ENCODE measurements at regions not wholly inside any gene's neighbourhood (a gene's known extent, or its start where the extent isn't known, plus 50 kb on each side); places are given as distances from the start of the nearest gene placed in this dataset.
A peak's percentile ranks its signal among the peaks of the same experiment; 100 is the strongest.

- TF ChIP-seq, protein P1, sequence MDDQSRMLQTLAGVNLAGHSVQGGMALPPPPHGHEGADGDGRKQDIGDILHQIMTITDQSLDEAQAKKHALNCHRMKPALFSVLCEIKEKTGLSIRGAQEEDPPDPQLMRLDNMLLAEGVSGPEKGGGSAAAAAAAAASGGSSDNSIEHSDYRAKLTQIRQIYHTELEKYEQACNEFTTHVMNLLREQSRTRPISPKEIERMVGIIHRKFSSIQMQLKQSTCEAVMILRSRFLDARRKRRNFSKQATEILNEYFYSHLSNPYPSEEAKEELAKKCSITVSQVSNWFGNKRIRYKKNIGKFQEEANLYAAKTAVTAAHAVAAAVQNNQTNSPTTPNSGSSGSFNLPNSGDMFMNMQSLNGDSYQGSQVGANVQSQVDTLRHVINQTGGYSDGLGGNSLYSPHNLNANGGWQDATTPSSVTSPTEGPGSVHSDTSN (IDR thresholded peaks at IDR 0.05) = peak; percentile 72
- TF ChIP-seq, protein P2, sequence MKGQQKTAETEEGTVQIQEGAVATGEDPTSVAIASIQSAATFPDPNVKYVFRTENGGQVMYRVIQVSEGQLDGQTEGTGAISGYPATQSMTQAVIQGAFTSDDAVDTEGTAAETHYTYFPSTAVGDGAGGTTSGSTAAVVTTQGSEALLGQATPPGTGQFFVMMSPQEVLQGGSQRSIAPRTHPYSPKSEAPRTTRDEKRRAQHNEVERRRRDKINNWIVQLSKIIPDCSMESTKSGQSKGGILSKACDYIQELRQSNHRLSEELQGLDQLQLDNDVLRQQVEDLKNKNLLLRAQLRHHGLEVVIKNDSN (IDR thresholded peaks at IDR 0.05; ENCODE audit: borderline replicate concordance, low read depth) = no peak
These were observed 116.6 kb downstream of the MRPL14 start (continued) for GRCh38 chr6:44010411-44011349.

DNA sequence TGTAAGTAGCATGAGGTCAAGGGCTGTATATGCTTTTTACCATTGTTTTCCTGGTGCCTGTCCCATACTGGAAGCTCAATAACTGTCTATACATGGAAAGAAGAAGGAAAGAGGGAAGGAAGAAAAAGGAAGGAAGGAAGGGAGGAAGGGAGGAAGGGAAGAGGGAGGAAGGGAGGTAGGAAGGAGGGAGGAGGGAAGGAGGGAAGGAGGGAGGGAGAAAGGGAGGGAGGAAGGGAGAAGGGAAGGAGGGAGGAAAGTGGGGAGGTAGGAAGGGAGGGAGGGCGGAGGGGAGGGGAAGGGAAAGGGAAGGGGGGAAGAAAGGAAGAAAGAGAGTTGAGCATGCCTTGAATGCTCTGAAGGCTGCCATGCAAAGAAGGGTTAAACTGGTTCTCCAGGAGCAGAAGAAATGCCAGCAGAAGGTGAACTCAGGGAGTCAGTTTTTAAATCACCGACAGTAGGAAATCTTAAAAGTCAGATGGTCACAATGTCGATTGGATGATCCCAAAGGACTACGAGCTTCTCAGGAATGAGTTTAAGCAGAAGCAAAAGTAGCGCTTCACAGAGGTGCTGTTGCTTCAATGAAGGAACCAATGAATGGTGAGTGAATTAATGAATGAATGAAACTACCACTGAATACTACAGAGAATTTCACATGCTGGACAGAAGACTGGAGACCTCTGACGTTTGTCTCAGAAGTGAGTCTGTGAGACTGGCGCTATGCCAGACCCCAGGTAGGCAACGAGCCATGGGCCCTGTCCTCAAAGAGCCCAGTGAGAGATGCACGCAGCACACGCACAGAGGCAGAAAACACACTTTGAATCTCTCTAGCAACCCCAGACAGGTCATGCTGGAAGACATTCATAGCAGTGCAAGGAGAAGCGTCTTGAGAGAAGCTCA is 117.6 kb downstream of the MRPL14 start:
- CTCF ChIA-PET = interaction anchor here (1.4 to 3.1 kb wide), 3 partner anchors 17 to 154 kb away, joined by 3 to 15 read pairs (median 4); no protein-coding TSS in a partner anchor
- H3K4me2 ChIP-seq = peak overlapping the region; percentile 54; the same call in 1 of the 2 replicates
- no peak overlapping the region for H3K9ac ChIP-seq

More for the DNA sequence above, 117.6 kb downstream of the MRPL14 start:
- no peak overlapping the region; a peak in 1 of 4 replicates for H3K27ac ChIP-seq (ENCODE audit: low read depth in 2 of 2, low read length in 1 of 2)
- H3K9me3 ChIP-seq = no peaks in the 10 kb centered on the region
- H2AFZ ChIP-seq (ENCODE audit: low read depth) = no peak overlapping the region
- H3K9me2 ChIP-seq = no peaks in the 10 kb centered on the region
- H3K27me3 ChIP-seq (ENCODE audit: insufficient read depth) = no peaks in the 10 kb centered on the region
- H4K20me1 ChIP-seq (ENCODE audit: insufficient read depth) = no peaks in the 10 kb centered on the region
- no peak for TF ChIP-seq GATA2 (CRISPR knock-in tag; IDR thresholded peaks at IDR 0.05)
- no peak for TF ChIP-seq EP300 (IDR thresholded peaks at IDR 0.05; ENCODE audit: borderline replicate concordance in 1 of 2, low read depth in 1 of 2, low read length in 1 of 2)
- TF ChIP-seq RCOR1 (IDR thresholded peaks at IDR 0.05; ENCODE audit: low read length) = no peak
- no peak for TF ChIP-seq TCF12 (IDR thresholded peaks at IDR 0.05)
- no peak for TF ChIP-seq FOXJ3 (CRISPR knock-in tag; IDR thresholded peaks at IDR 0.05)
- no peak for TF ChIP-seq MEF2A (IDR thresholded peaks at IDR 0.05; ENCODE audit: borderline replicate concordance, low read depth)
- no peak for TF ChIP-seq MXI1 (IDR thresholded peaks at IDR 0.05; ENCODE audit: low read depth, low read length)
- TF ChIP-seq CTCF (IDR thresholded peaks at IDR 0.05) = no peak
- TF ChIP-seq FOSL2 (IDR thresholded peaks at IDR 0.05; ENCODE audit: borderline replicate concordance, low read depth) = no peak
- TF ChIP-seq, protein P3, sequence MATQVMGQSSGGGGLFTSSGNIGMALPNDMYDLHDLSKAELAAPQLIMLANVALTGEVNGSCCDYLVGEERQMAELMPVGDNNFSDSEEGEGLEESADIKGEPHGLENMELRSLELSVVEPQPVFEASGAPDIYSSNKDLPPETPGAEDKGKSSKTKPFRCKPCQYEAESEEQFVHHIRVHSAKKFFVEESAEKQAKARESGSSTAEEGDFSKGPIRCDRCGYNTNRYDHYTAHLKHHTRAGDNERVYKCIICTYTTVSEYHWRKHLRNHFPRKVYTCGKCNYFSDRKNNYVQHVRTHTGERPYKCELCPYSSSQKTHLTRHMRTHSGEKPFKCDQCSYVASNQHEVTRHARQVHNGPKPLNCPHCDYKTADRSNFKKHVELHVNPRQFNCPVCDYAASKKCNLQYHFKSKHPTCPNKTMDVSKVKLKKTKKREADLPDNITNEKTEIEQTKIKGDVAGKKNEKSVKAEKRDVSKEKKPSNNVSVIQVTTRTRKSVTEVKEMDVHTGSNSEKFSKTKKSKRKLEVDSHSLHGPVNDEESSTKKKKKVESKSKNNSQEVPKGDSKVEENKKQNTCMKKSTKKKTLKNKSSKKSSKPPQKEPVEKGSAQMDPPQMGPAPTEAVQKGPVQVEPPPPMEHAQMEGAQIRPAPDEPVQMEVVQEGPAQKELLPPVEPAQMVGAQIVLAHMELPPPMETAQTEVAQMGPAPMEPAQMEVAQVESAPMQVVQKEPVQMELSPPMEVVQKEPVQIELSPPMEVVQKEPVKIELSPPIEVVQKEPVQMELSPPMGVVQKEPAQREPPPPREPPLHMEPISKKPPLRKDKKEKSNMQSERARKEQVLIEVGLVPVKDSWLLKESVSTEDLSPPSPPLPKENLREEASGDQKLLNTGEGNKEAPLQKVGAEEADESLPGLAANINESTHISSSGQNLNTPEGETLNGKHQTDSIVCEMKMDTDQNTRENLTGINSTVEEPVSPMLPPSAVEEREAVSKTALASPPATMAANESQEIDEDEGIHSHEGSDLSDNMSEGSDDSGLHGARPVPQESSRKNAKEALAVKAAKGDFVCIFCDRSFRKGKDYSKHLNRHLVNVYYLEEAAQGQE (IDR thresholded peaks at IDR 0.05; ENCODE audit: low read depth, low read length) = no peak
- no peak for TF ChIP-seq SIN3A (IDR thresholded peaks at IDR 0.05; ENCODE audit: borderline replicate concordance, low read depth, low read length)
- no peak for TF ChIP-seq RFX5 (IDR thresholded peaks at IDR 0.05; ENCODE audit: low read length)
- no peak for TF ChIP-seq JUND (IDR thresholded peaks at IDR 0.05)
- TF ChIP-seq RAD21 (IDR thresholded peaks at IDR 0.05; ENCODE audit: low read length) = no peak
- no peak for TF ChIP-seq MAX (IDR thresholded peaks at IDR 0.05; ENCODE audit: low read depth)
- TF ChIP-seq CHD2 (IDR thresholded peaks at IDR 0.05; ENCODE audit: low read length, partially characterized antibody) = no peak
- no peaks in the 10 kb centered on the region for H3K79me2 ChIP-seq (ENCODE audit: insufficient read depth)
- WGBS (ENCODE audit: low lambda C conversion rate) = 86% methylated on average over 11 of the region's 11 CpGs
- POLR2A ChIA-PET = no interaction called here
- H3F3A ChIP-seq (replicated peaks; ENCODE audit: insufficient read depth) = peaks cover 26% of the 10 kb centered on the region
- H3K36me3 ChIP-seq (replicated peaks in 1 of 2; ENCODE audit: control insufficient read depth in 1 of 2, insufficient read depth in 2 of 2, low read length in 1 of 2) = no peaks in the 10 kb centered on the region
- DNase-seq = no peak
- H3K4me3 ChIP-seq (ENCODE audit: low read depth in 2 of 2, low read length in 1 of 2) = no peak overlapping the region
- peaks cover 30 to 40% of the 10 kb centered on the region in 2 experiments; a peak in 3 of 4 replicates for H3K4me1 ChIP-seq (ENCODE audit: control insufficient read depth in 1 of 2, insufficient read depth in 2 of 2, low read depth in 1 of 2, low read length in 1 of 2)

Data from SK-N-SH (cell line).